ENCODE measurements at regions not wholly inside any gene's neighbourhood (a gene's known extent, or its start where the extent isn't known, plus 50 kb on each side); places are given as distances from the start of the nearest gene placed in this dataset.

DNA sequence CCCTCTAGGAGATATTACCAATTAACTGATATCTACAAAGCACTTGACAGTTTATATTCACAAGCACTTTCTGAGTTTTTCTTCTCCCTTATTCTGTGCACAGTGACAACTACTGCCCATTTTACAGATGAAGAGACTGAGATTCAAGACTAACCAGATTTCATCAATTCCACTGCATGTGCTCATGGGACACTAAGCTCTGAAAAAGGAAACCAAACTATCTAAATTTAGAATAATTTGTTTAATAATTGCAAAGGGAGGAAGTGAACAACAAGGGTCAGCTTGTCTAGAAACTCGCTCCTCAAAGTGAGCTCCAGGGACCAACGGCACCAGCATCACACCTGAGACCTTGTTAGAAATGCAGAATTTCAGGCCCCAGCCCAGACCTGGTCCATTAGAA lies 50.8 kb upstream of the MYLIP start:
- TF ChIP-seq CTCF (IDR thresholded peaks at IDR 0.05; ENCODE audit: low read depth, low read length), result no peak
- no peak overlapping the region for H3K4me3 ChIP-seq (ENCODE audit: low read depth, low read length)

GRCh38 chr6:16069671-16070070 lies 59.2 kb upstream of the MYLIP start:
- TF ChIP-seq CTCF (IDR thresholded peaks at IDR 0.05; ENCODE audit: low read depth, low read length), result no peak
- no peak overlapping the region for H3K4me3 ChIP-seq (ENCODE audit: low read depth, low read length)

DNA sequence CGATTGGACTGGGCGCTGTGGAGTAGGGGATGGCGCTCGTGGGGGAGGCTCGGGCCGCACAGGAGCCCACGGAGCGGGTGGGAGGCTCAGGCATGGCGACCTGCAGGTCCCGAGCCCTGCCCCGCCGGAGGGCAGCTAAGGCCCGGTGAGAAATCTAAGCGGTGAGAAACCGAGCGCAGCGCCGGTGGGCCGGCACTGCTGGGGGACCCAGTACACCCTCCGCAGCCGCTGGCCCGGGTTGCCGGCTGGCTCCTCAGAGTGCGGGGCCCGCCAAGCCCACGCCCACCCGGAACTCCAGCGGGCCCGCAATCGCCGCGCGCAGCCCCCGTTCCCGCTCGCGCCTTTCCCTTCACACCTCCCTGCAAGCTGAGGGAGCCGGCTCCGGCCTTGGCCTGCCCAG lies 59.7 kb upstream of the MYLIP start:
- H3K4me3 ChIP-seq (ENCODE audit: low read depth, low read length), result no peak overlapping the region
- TF ChIP-seq CTCF (IDR thresholded peaks at IDR 0.05; ENCODE audit: low read depth, low read length), result no peak

GRCh38 chr6:16067568-16067967 lies 61.3 kb upstream of the MYLIP start:
- H3K4me3 ChIP-seq (ENCODE audit: low read depth, low read length), result no peak overlapping the region
- TF ChIP-seq CTCF (IDR thresholded peaks at IDR 0.05; ENCODE audit: low read depth, low read length), result no peak

DNA sequence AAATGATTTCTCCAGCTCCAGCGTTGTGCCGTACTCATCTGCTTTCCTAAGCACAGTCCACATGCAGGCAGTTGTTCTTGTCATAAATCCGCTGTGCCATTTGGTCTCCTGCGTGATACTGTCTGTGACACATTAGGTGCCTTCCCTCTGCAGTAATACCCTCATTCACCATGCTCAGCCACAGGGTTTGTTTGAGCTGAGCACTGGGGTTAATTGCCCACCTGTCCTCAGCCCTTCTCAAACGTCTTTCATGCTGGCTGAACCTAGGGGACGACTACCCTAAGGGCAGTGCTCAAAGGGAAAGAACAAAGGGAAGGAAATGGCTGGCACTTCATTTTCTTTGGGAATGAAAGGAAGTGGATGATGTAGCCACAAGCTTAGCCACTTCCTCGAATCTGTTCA lies 64.2 kb upstream of the MYLIP start:
- H3K4me3 ChIP-seq (ENCODE audit: low read depth, low read length), result no peak overlapping the region
- no peak for TF ChIP-seq CTCF (IDR thresholded peaks at IDR 0.05; ENCODE audit: low read depth, low read length)

DNA sequence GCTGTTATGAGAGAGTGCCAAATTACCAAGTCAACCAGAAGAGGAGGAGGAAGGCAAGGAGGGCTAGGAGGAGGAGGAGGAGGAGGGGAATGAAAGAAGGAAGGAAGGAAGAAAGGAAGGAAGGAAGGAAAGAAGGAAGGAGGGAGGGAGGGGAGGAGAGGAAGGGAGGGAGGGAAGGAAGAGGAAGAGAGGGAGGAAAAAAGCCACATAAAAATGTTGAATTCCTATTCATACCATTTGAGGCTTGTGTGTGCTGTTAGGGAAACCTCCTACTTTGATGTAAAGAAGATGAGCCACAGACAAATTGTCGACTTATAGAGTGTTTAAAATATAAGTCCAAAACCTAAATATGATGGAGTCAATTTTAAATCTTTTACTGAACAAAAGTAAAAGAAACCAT lies 65.3 kb upstream of the MYLIP start:
- H3K4me3 ChIP-seq (ENCODE audit: low read depth, low read length), result no peak overlapping the region
- TF ChIP-seq CTCF (IDR thresholded peaks at IDR 0.05; ENCODE audit: low read depth, low read length), result no peak

DNA sequence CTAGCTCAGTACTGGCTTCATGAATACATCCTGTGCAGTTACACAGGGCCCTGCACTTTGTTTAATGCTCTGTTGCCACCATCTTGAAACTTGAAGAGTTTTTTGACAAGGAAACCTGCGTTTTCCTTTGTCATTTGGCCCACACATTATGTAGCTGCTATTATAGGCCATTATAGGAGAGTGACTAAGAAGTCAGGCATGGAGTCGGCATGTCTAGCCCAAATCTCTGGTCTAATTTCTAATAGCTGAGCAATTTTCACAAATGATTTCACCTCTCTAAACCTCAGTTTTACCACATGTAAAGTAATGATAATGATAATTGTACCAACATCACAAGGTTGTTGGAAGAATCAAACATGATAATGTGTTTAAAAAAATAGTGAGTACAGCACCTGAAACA lies 67.1 kb upstream of the MYLIP start:
- H3K4me3 ChIP-seq (ENCODE audit: low read depth, low read length), result no peak overlapping the region
- TF ChIP-seq CTCF (IDR thresholded peaks at IDR 0.05; ENCODE audit: low read depth, low read length), result no peak

Data from WI38 (cell line).